HUES48 (cell line): ENCODE measurements at regions not wholly inside any gene's neighbourhood (a gene's known extent, or its start where the extent isn't known, plus 50 kb on each side); places are given as distances from the start of the nearest gene placed in this dataset.

Source experiments
- H3K27ac ChIP-seq: one replicate; pipeline ENCODE4 v1.7.0; 2013; ENCODE audit warnings: low read depth, low read length, inconsistent platforms
- H3K27me3 ChIP-seq: 2 replicates; pipeline ENCODE4 v1.6.1; 2013; ENCODE audit warnings: mild to moderate bottlenecking, low read length; ENCODE audit not compliant: control insufficient read depth, insufficient read depth
- H3K36me3 ChIP-seq: 2 replicates; pipeline ENCODE4 v1.6.1; 2013; ENCODE audit warnings: low read length; ENCODE audit not compliant: control insufficient read depth, insufficient read depth
- H3K4me1 ChIP-seq: 2 replicates; pipeline ENCODE4 v1.6.1; 2013; ENCODE audit warnings: mild to moderate bottlenecking, low read length; ENCODE audit not compliant: control insufficient read depth, insufficient read depth
- H3K4me3 ChIP-seq: 2 replicates; pipeline ENCODE4 v1.5.1; 2013; ENCODE audit warnings: mild to moderate bottlenecking, low read depth, low read length
- H3K9ac ChIP-seq: 2 replicates; pipeline ENCODE4 v1.6.1; 2013; ENCODE audit warnings: mild to moderate bottlenecking, low read depth, low read length, moderate library complexity
- H3K9me3 ChIP-seq: 2 replicates; pipeline ENCODE4 v1.6.1; 2013; ENCODE audit warnings: low read length; ENCODE audit not compliant: control insufficient read depth, insufficient read depth

- no peak overlapping the region for H3K4me3 ChIP-seq
- no peak overlapping the region for H3K27ac ChIP-seq
- H3K9me3 ChIP-seq: no peaks in the 10 kb centered on the region
- H3K36me3 ChIP-seq: no peaks in the 10 kb centered on the region
- no peaks in the 10 kb centered on the region for H3K4me1 ChIP-seq
- H3K27me3 ChIP-seq: no peaks in the 10 kb centered on the region
- H3K9ac ChIP-seq: no peak overlapping the region
These were observed 112.9 kb upstream of the STK17B start for GRCh38 chr2:196284144-196284844.

- H3K27ac ChIP-seq: no peak overlapping the region
- H3K4me1 ChIP-seq: no peaks in the 10 kb centered on the region
- no peak overlapping the region for H3K4me3 ChIP-seq
These were observed 113.6 kb upstream of the STK17B start for GRCh38 chr2:196284866-196285557.

GRCh38 chr2:196286821-196287220, 115.4 kb upstream of the STK17B start:
- H3K9me3 ChIP-seq: no peaks in the 10 kb centered on the region
- H3K27me3 ChIP-seq: no peaks in the 10 kb centered on the region
- no peak overlapping the region for H3K4me3 ChIP-seq
- no peaks in the 10 kb centered on the region for H3K36me3 ChIP-seq
- no peaks in the 10 kb centered on the region for H3K4me1 ChIP-seq
- no peak overlapping the region for H3K9ac ChIP-seq
- no peak overlapping the region for H3K27ac ChIP-seq

More at GRCh38 chr2:196284866-196285557, 113.6 kb upstream of the STK17B start:
- Histone ChIP-seq H3K36me3 (no peaks in the 10 kb centered on the region), H3K9ac (no peak overlapping the region), H3K9me3 (no peaks in the 10 kb centered on the region), H3K27me3 (no peaks in the 10 kb centered on the region)

- H3K27me3 ChIP-seq: no peaks in the 10 kb centered on the region
- no peak overlapping the region for H3K27ac ChIP-seq
- no peaks in the 10 kb centered on the region for H3K9me3 ChIP-seq
- H3K36me3 ChIP-seq: no peaks in the 10 kb centered on the region
- no peak overlapping the region for H3K9ac ChIP-seq
- H3K4me1 ChIP-seq: no peaks in the 10 kb centered on the region
- no peak overlapping the region for H3K4me3 ChIP-seq
These were observed 116.1 kb upstream of the STK17B start for GRCh38 chr2:196287523-196287922.

- H3K36me3 ChIP-seq: no peaks in the 10 kb centered on the region
- no peak overlapping the region for H3K4me3 ChIP-seq
- H3K4me1 ChIP-seq: no peaks in the 10 kb centered on the region
- H3K9ac ChIP-seq: no peak overlapping the region
- no peaks in the 10 kb centered on the region for H3K9me3 ChIP-seq
- no peak overlapping the region for H3K27ac ChIP-seq
- H3K27me3 ChIP-seq: no peaks in the 10 kb centered on the region
These were observed 116.7 kb upstream of the STK17B start for GRCh38 chr2:196288006-196288538.

GRCh38 chr2:196289000-196289399, 117.6 kb upstream of the STK17B start:
- Histone ChIP-seq H3K9me3 (no peaks in the 10 kb centered on the region), H3K4me3 (no peak overlapping the region), H3K4me1 (no peaks in the 10 kb centered on the region), H3K27ac (no peak overlapping the region), H3K36me3 (no peaks in the 10 kb centered on the region), H3K27me3 (no peaks in the 10 kb centered on the region), H3K9ac (no peak overlapping the region)

- Histone ChIP-seq H3K9ac (no peak overlapping the region), H3K27me3 (no peaks in the 10 kb centered on the region), H3K4me3 (no peak overlapping the region), H3K36me3 (no peaks in the 10 kb centered on the region), H3K4me1 (no peaks in the 10 kb centered on the region), H3K27ac (no peak overlapping the region), H3K9me3 (no peaks in the 10 kb centered on the region)
These were observed 118.8 kb upstream of the STK17B start for GRCh38 chr2:196290136-196290535.

- H3K27ac ChIP-seq: no peak overlapping the region
These were observed 119.2 kb upstream of the STK17B start for GRCh38 chr2:196290569-196290968.

GRCh38 chr2:196291426-196291825, 120.0 kb upstream of the STK17B start:
- Histone ChIP-seq H3K4me1 (no peaks in the 10 kb centered on the region), H3K9ac (no peak overlapping the region)

More at GRCh38 chr2:196290569-196290968, 119.2 kb upstream of the STK17B start:
- H3K9me3 ChIP-seq: no peaks in the 10 kb centered on the region
- H3K36me3 ChIP-seq: no peaks in the 10 kb centered on the region
- no peaks in the 10 kb centered on the region for H3K4me1 ChIP-seq
- H3K9ac ChIP-seq: no peak overlapping the region
- H3K27me3 ChIP-seq: no peaks in the 10 kb centered on the region
- no peak overlapping the region for H3K4me3 ChIP-seq

GRCh38 chr2:196291873-196292800, 120.8 kb upstream of the STK17B start:
- Histone ChIP-seq H3K36me3 (no peaks in the 10 kb centered on the region), H3K27ac (no peak overlapping the region), H3K9ac (no peak overlapping the region), H3K4me3 (no peak overlapping the region), H3K9me3 (no peaks in the 10 kb centered on the region), H3K4me1 (no peaks in the 10 kb centered on the region), H3K27me3 (no peaks in the 10 kb centered on the region)

More at GRCh38 chr2:196291426-196291825, 120.0 kb upstream of the STK17B start:
- Histone ChIP-seq H3K36me3 (no peaks in the 10 kb centered on the region), H3K9me3 (no peaks in the 10 kb centered on the region), H3K27ac (no peak overlapping the region), H3K27me3 (no peaks in the 10 kb centered on the region), H3K4me3 (no peak overlapping the region)
